Neural crest cell (in vitro differentiated cells): ENCODE measurements at regions not wholly inside any gene's neighbourhood (a gene's known extent, or its start where the extent isn't known, plus 50 kb on each side); places are given as distances from the start of the nearest gene placed in this dataset.
A peak's percentile ranks its signal among the peaks of the same experiment; 100 is the strongest.
"Not testable (repeated sequence)": the region's sequence is repeated elsewhere in the genome, so short reads cannot be mapped to it uniquely, and the experiment has no call there.

Experiments
- DNase-seq: peaks from one replicate; pipeline ENCODE4 v3.0.0; 2021; ENCODE audit warnings: low read depth, mixed read lengths, low spot score
- H3K27ac Mint-ChIP-seq: one replicate; pipeline ENCODE4 v1.8.0; 2021; ENCODE audit warnings: mild to moderate bottlenecking, mixed read lengths; ENCODE audit not compliant: unreplicated experiment
- H3K27me3 Mint-ChIP-seq: 2 replicates; pipeline ENCODE4 v1.8.0; 2021; ENCODE audit warnings: low read depth, mild to moderate bottlenecking, mixed read lengths
- H3K36me3 Mint-ChIP-seq: 2 replicates; pipeline ENCODE4 v1.8.0; 2021; ENCODE audit warnings: low read depth, mild to moderate bottlenecking, mixed read lengths
- H3K4me1 Mint-ChIP-seq: 2 replicates; pipeline ENCODE4 v1.8.0; 2021; ENCODE audit warnings: mixed read lengths
- H3K4me3 Mint-ChIP-seq: one replicate; pipeline ENCODE4 v1.8.0; 2021; ENCODE audit warnings: mild to moderate bottlenecking, mixed read lengths
- H3K9me3 Mint-ChIP-seq: 2 replicates; pipeline ENCODE4 v1.8.0; 2021; ENCODE audit warnings: mixed read lengths
- CTCF ChIP-seq: fragments of 200-600 bp; sonication (generic); conservative IDR thresholded peaks from 2 replicates; pipeline ENCODE4 v1.5.0; 2021; ENCODE audit warnings: antibody characterized with exemption, mild to moderate bottlenecking

- Mint-ChIP-seq H3K9me3 (no peaks in the 10 kb centered on the region), H3K36me3 (no peaks in the 10 kb centered on the region), H3K4me3 (no peak overlapping the region), H3K27me3 (no peaks in the 10 kb centered on the region), H3K27ac (no peak overlapping the region), H3K4me1 (no peaks in the 10 kb centered on the region)
- no peak for TF ChIP-seq CTCF
- no peak for DNase-seq
Measured at GRCh38 chr3:26931896-26932295, 309.3 kb downstream of the LRRC3B start.

DNA sequence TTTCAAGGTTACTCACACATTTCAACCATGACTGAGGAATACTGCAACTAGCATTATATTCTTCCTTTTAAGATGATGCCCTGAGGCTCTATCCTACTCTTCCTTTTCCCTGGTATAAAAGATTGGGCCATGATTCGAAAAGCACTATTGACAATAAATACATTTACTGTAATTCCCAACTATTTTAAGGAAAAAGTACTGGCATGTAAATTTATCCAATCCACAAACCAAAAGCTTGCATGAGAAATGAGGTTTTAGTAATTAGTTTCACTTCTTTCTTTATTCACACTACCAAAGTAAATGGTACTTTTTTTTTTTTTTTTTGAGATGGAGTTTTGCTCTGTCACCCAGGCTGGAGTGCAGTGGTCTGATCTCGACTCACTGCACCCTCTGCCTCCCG, 310.2 kb downstream of the LRRC3B start:
- TF ChIP-seq CTCF = no peak
- H3K9me3 Mint-ChIP-seq = no peaks in the 10 kb centered on the region
- H3K4me3 Mint-ChIP-seq = no peak overlapping the region
- H3K27ac Mint-ChIP-seq = no peak overlapping the region
- H3K36me3 Mint-ChIP-seq = no peaks in the 10 kb centered on the region
- no peak for DNase-seq
- H3K27me3 Mint-ChIP-seq = no peaks in the 10 kb centered on the region
- H3K4me1 Mint-ChIP-seq = no peaks in the 10 kb centered on the region

DNA sequence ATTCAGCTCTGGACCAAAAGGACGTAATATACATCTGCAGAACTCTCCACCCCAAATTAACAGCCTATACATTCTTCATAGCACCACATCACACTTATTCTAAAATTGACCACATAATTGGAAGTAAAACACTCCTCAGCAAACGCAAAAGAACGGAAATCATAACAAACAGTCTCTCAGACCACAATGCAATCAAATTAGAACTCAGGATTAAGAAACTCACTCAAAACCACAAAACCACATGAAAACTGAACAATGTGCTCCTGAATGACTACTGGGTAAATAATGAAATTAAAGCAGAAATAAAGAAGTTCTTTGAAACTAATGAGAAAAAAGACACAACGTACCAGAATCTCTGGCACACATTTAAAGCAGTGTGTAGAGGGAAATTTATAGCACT, 322.9 kb downstream of the LRRC3B start:
- H3K36me3 Mint-ChIP-seq, H3K9me3 Mint-ChIP-seq, DNase-seq, H3K27ac Mint-ChIP-seq, H3K4me1 Mint-ChIP-seq, H3K4me3 Mint-ChIP-seq, H3K27me3 Mint-ChIP-seq: not testable (repeated sequence)

GRCh38 chr3:26960382-26960781, 337.8 kb downstream of the LRRC3B start:
- Mint-ChIP-seq H3K4me3 (no peak overlapping the region), H3K27me3 (no peaks in the 10 kb centered on the region), H3K4me1 (no peaks in the 10 kb centered on the region), H3K9me3 (peaks cover 3% of the 10 kb centered on the region), H3K27ac (no peak overlapping the region), H3K36me3 (peaks cover 2% of the 10 kb centered on the region)
- no peak for DNase-seq
- no peak for TF ChIP-seq CTCF

DNA sequence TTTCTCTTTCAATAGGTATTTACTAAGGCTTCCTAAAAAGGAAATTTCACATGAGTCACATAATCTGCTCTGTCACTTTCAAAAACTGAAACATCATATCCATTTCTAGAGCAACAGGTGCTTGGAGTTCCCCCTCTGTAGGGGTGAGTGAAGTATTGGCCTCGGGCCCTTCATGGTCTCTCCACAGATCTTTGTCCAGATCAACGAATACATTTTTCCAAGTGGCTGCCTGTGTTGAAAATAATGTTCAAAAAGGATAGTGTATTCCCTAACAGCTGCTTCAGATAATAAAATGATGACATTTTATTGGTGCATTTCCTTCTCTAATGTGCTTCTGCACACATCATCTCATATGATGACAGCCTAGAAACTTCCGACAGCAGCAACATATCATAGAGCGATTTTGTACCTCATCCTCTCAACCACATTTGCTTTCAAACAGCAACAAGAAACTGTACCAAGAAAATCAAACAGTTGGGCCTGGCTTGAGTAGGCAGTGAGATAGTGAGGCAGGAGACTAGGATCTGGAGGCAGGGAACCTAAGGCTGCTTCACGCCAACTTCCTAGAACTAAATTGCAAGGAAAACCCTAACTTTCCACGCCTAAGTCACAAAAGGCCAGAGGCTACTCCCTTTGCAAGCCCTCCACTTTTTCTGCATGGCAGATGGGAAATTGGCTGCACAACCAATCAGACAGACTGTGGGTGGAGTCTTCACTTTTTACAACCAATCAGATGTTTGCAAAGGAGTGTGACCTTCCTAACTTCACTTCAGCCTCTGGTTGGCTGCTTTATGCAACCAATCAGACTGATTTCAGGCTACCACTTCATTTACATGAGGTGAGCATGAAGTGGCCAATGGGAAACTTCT, 340.2 kb downstream of the LRRC3B start:
- Mint-ChIP-seq H3K9me3 (peaks cover 5% of the 10 kb centered on the region), H3K4me1 (no peaks in the 10 kb centered on the region), H3K27ac (no peak overlapping the region), H3K36me3 (peaks cover 2% of the 10 kb centered on the region), H3K27me3 (no peaks in the 10 kb centered on the region), H3K4me3 (no peak overlapping the region)
- no peak for DNase-seq
- no peak for TF ChIP-seq CTCF

GRCh38 chr3:26963361-26963743, 340.8 kb downstream of the LRRC3B start:
- TF ChIP-seq CTCF = peak; percentile 53
- no peaks in the 10 kb centered on the region for H3K27me3 Mint-ChIP-seq
- no peak for DNase-seq
- peaks cover 9% of the 10 kb centered on the region for H3K9me3 Mint-ChIP-seq
- no peak overlapping the region for H3K4me3 Mint-ChIP-seq
- no peaks in the 10 kb centered on the region for H3K4me1 Mint-ChIP-seq
- no peak overlapping the region for H3K27ac Mint-ChIP-seq
- peaks cover under 1% of the 10 kb centered on the region for H3K36me3 Mint-ChIP-seq
